Calu3 (cell line): ENCODE measurements at regions not wholly inside any gene's neighbourhood (a gene's known extent, or its start where the extent isn't known, plus 50 kb on each side); places are given as distances from the start of the nearest gene placed in this dataset.
"Not testable (repeated sequence)": the region's sequence is repeated elsewhere in the genome, so short reads cannot be mapped to it uniquely, and the experiment has no call there.

ENCODE experiments used
- BruUV-seq: library from RNA; stranded (reverse); fragments of 400-500 nt; replicated peaks from 2 replicates; lab custom pipeline; 2021; lab: Mats Ljungman, UMichigan
- CTCF ChIA-PET: fragments of 300-600 bp; sonication (Branson Sonifier 250); formaldehyde crosslinking; loops from one replicate; lab custom pipeline; 2022; ENCODE audit warnings: antibody characterized with exemption; lab: Charles Lee
- DNase-seq: peaks from one replicate; pipeline ENCODE4 v3.0.0; 2022
- H3K27ac Mint-ChIP-seq: one replicate; pipeline ENCODE4 v1.8.0; 2022; ENCODE audit warnings: mixed read lengths; ENCODE audit not compliant: unreplicated experiment
- H3K27me3 Mint-ChIP-seq: one replicate; pipeline ENCODE4 v1.8.0; 2022; ENCODE audit warnings: mixed read lengths; ENCODE audit not compliant: unreplicated experiment
- H3K36me3 Mint-ChIP-seq: one replicate; pipeline ENCODE4 v1.8.0; 2022; ENCODE audit warnings: mild to moderate bottlenecking, moderate library complexity, mixed read lengths; ENCODE audit not compliant: insufficient read depth, unreplicated experiment
- H3K4me1 Mint-ChIP-seq: one replicate; pipeline ENCODE4 v1.8.0; 2022; ENCODE audit warnings: mild to moderate bottlenecking, low read depth, mixed read lengths; ENCODE audit not compliant: unreplicated experiment
- H3K4me3 Mint-ChIP-seq: one replicate; pipeline ENCODE4 v1.8.0; 2022; ENCODE audit warnings: mild to moderate bottlenecking, low read depth, moderate library complexity, mixed read lengths; ENCODE audit not compliant: unreplicated experiment
- H3K9me3 Mint-ChIP-seq: one replicate; pipeline ENCODE4 v1.8.0; 2022; ENCODE audit warnings: low read depth, mixed read lengths; ENCODE audit not compliant: unreplicated experiment
- intact Hi-C: fragments of 100-400 bp; cut with micrococcal nuclease; formaldehyde crosslinking; loops from one replicate; pipeline ENCODE4 v1.10.0; 2022; ENCODE audit not compliant: unreplicated experiment
- TF ChIP-seq, protein P1 (sequence below): fragments of 200-600 bp; IDR thresholded peaks from one replicate; pipeline ENCODE4 v1.8.0; 2022; ENCODE audit warnings: antibody characterized with exemption; ENCODE audit not compliant: unreplicated experiment

DNA sequence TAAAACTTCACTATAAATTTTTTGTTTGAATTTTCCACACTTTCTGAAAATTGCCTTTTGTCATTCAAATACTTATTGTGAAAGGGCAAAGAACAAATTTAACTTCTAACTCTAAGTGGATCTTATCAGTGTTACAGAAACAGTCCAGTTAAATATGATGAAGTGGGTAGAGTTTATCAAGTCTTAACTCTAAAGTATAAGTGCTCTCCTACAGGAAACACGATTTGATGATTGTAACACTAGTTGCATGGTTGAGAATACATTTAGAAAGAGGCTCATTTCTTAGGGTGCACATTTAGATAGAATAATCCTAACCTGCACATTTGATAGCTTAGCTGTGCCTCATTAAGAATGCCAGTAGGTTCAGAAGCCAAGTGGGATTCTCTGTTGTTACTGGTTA lies 838.3 kb upstream of the ATXN7L3B start:
- no peak overlapping the region for H3K27ac Mint-ChIP-seq
- H3K4me3 Mint-ChIP-seq, result no peak overlapping the region
- H3K4me1 Mint-ChIP-seq, result no peaks in the 10 kb centered on the region
- H3K9me3 Mint-ChIP-seq, result peaks cover 5% of the 10 kb centered on the region
- CTCF ChIA-PET, result no interaction called here
- BruUV-seq, result no TSS peak
- no peaks in the 10 kb centered on the region for H3K36me3 Mint-ChIP-seq
- DNase-seq, result no peak
- TF ChIP-seq, protein P1, sequence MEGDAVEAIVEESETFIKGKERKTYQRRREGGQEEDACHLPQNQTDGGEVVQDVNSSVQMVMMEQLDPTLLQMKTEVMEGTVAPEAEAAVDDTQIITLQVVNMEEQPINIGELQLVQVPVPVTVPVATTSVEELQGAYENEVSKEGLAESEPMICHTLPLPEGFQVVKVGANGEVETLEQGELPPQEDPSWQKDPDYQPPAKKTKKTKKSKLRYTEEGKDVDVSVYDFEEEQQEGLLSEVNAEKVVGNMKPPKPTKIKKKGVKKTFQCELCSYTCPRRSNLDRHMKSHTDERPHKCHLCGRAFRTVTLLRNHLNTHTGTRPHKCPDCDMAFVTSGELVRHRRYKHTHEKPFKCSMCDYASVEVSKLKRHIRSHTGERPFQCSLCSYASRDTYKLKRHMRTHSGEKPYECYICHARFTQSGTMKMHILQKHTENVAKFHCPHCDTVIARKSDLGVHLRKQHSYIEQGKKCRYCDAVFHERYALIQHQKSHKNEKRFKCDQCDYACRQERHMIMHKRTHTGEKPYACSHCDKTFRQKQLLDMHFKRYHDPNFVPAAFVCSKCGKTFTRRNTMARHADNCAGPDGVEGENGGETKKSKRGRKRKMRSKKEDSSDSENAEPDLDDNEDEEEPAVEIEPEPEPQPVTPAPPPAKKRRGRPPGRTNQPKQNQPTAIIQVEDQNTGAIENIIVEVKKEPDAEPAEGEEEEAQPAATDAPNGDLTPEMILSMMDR, result no peak
- intact Hi-C loops, result no loop called here
- H3K27me3 Mint-ChIP-seq, result no peaks in the 10 kb centered on the region

DNA sequence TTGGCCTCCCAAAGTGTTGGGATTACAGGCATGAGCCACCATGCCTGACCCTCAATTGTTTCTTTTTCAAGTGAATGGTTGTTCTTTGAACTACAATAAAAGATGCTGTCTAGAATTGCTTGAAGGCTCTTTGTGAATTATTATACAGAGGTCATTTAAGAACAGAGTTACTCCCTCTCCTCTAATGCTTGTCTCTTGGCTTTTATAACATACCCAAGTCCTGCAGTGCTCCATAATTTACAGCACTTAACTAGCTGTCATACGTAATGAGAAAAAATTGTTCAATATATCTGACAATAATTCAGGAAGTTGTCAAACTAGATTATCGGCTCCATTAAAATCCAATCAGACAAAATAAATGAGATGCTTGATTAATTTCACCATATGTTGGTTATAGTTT lies 823.0 kb upstream of the ATXN7L3B start:
- DNase-seq, result no peak
- no peak overlapping the region for H3K27ac Mint-ChIP-seq
- BruUV-seq, result no TSS peak
- no peak overlapping the region for H3K4me3 Mint-ChIP-seq
- CTCF ChIA-PET, result no interaction called here
- TF ChIP-seq, protein P1, result no peak
- H3K4me1 Mint-ChIP-seq, result no peaks in the 10 kb centered on the region
- H3K27me3 Mint-ChIP-seq, result no peaks in the 10 kb centered on the region
- intact Hi-C loops, result no loop called here
- H3K9me3 Mint-ChIP-seq, result peaks cover 2% of the 10 kb centered on the region
- no peaks in the 10 kb centered on the region for H3K36me3 Mint-ChIP-seq

DNA sequence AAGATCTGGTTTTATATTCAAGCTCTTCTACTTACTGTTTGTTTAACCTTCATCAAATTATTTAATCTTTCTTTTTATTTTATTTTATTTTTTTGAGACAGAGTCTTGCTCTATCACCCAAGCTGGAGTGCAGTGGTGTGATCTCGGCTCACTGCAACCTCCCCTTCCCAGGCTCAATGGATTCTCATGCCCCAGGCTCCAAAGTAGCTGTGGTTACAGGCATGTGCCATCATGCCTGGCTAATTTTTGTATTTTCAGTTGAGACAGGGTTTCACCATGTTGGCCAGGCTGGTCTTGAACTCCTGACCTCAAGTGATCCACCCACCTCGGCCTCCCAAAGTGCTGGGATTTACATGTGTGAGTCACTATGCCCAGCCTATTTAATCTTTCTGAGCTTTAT lies 821.5 kb upstream of the ATXN7L3B start:
- H3K27ac Mint-ChIP-seq, DNase-seq, H3K4me3 Mint-ChIP-seq, intact Hi-C loops, H3K4me1 Mint-ChIP-seq, H3K9me3 Mint-ChIP-seq, BruUV-seq, H3K27me3 Mint-ChIP-seq, H3K36me3 Mint-ChIP-seq: not testable (repeated sequence)
- CTCF ChIA-PET, result interaction anchor here (0.7 kb wide), 1 partner anchor 21 kb away, joined by 14 read pairs; no protein-coding TSS in a partner anchor

DNA sequence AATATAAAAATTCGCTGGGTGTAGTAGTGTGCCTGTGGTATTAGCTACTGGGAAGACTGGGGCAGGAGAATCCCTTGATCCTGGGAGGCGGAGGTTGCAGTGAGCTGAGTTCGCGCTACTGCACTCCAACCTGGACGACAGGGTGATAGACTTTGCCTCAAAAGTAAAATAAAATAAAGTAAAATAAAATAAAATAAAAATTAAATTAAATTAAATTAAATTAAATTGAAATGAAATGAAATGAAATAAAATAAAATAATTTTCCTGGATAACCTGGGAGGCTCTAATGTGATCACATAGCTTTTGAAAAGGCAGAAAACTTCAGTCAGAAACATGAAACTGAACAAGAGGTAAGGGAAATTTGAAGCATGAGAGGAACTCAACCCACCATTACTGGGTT lies 818.4 kb upstream of the ATXN7L3B start:
- Mint-ChIP-seq H3K9me3 (peaks cover 6% of the 10 kb centered on the region), H3K4me1 (no peaks in the 10 kb centered on the region)

DNA sequence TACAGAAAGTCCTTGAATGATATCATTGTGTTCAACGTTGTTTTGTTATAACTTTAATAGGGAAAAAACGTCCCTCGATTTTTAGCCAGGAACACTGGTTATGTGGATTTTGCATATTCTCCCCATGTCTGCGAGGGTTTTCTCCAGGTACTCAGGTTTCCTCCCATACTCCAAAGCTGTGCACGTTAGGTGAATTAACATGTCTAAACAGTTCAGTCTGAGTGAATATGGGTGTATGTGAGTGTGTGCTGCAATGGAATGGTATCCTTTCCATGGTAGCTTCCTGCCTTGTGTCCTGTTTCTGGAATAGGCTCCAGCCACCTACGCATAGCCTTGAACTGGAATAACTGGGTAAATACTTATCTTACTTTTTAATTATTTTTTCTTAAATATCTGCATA lies 810.8 kb upstream of the ATXN7L3B start:
- Mint-ChIP-seq H3K36me3 (no peaks in the 10 kb centered on the region), H3K27ac (no peak overlapping the region), H3K4me1 (no peaks in the 10 kb centered on the region), H3K9me3 (peaks cover 6% of the 10 kb centered on the region), H3K27me3 (no peaks in the 10 kb centered on the region), H3K4me3 (no peak overlapping the region)
- CTCF ChIA-PET, result no interaction called here
- BruUV-seq, result no TSS peak
- no peak for DNase-seq
- intact Hi-C loops, result no loop called here
- TF ChIP-seq, protein P1, result no peak

More for the DNA sequence above, 818.4 kb upstream of the ATXN7L3B start:
- CTCF ChIA-PET, result no interaction called here
- DNase-seq, result no peak
- Mint-ChIP-seq H3K27ac (no peak overlapping the region), H3K4me3 (no peak overlapping the region), H3K36me3 (no peaks in the 10 kb centered on the region), H3K27me3 (no peaks in the 10 kb centered on the region)
- BruUV-seq, result no TSS peak
- TF ChIP-seq, protein P1, result no peak
- intact Hi-C loops, result no loop called here
